GM12878 (cell line): ENCODE measurements at regions not wholly inside any gene's neighbourhood (a gene's known extent, or its start where the extent isn't known, plus 50 kb on each side); places are given as distances from the start of the nearest gene placed in this dataset.

ENCODE experiments used
- ATAC-seq: fragments of 200-7000 bp; cut with Tn5 transposase; 3 replicates; pipeline ENCODE4 v1.9.1; 2020; ENCODE audit warnings: mild to moderate bottlenecking, moderate library complexity
- BruUV-seq: library from RNA; stranded (reverse); fragments of 400-500 nt; replicated peaks from 2 replicates; lab custom pipeline; 2021; lab: Mats Ljungman, UMichigan
- CTCF ChIA-PET: fragments of 300-600 bp; sonication (Branson Sonifier 250); formaldehyde crosslinking; extraction: SDS; loops from one replicate; lab custom pipeline; 2021; ENCODE audit warnings: inconsistent platforms; lab: Yijun Ruan, JAX
- POLR2A ChIA-PET: fragments of 350-600 bp; formaldehyde crosslinking; extraction: SDS; loops from one replicate; lab custom pipeline; 2021; ENCODE audit warnings: inconsistent platforms; lab: Charles Lee
- RAD21 ChIA-PET: fragments of 300-600 bp; sonication (Branson Sonifier 250); formaldehyde crosslinking; loops from one replicate; lab custom pipeline; 2023; ENCODE audit warnings: antibody characterized with exemption; ENCODE audit not compliant: unreplicated experiment; lab: Charles Lee
- SMC1A ChIA-PET: fragments of 300-600 bp; sonication (Branson Sonifier 250); formaldehyde crosslinking; loops from one replicate; lab custom pipeline; 2023; ENCODE audit not compliant: unreplicated experiment, uncharacterized antibody; lab: Charles Lee
- DNase-seq: peaks from one replicate; pipeline ENCODE4 v3.0.0-alpha.2; 2011; ENCODE audit warnings: low read depth, low spot score
- FAIRE-seq: peaks from 3 replicates; lab custom pipeline; 2011; peaks lifted over from hg19 to GRCh38; lab: Jason Lieb, UNC
- H2AFZ ChIP-seq: 2 replicates; pipeline ENCODE4 v1.6.0; 2011; ENCODE audit warnings: low read depth, low read length, control low read depth; ENCODE audit not compliant: control insufficient read depth
- H3K27ac ChIP-seq: 2 replicates; pipeline ENCODE4 v1.5.1; 2011; ENCODE audit warnings: control low read depth; ENCODE audit not compliant: control insufficient read depth, insufficient read depth
- H3K27me3 ChIP-seq, 2 experiments: replicated peaks in 1 of 2; 2 replicates each; pipeline versions ENCODE4 v1.6.0 to v1.6.1; 2011; ENCODE audit warnings: low read length in 1 of 2; ENCODE audit not compliant: control insufficient read depth in 2 of 2, insufficient read depth in 2 of 2
- H3K36me3 ChIP-seq, 2 experiments: 2 replicates each; pipeline ENCODE4 v1.5.1; 2011; ENCODE audit warnings: low read length in 1 of 2; ENCODE audit not compliant: control insufficient read depth in 2 of 2, insufficient read depth in 2 of 2
- H3K4me1 ChIP-seq: 2 replicates; pipeline ENCODE4 v1.6.1; 2011; ENCODE audit warnings: mild to moderate bottlenecking, low read length, moderate library complexity, mixed read lengths; ENCODE audit not compliant: control insufficient read depth, insufficient read depth
- H3K4me2 ChIP-seq: 2 replicates; pipeline ENCODE4 v1.6.0; 2011; ENCODE audit warnings: control low read depth; ENCODE audit not compliant: control insufficient read depth, insufficient read depth
- H3K4me3 ChIP-seq: fragments of 200-600 bp; sonication (generic); 2 replicates; pipeline ENCODE4 v1.5.1; 2016
- H3K79me2 ChIP-seq: 2 replicates; pipeline ENCODE4 v1.6.0; 2011; ENCODE audit warnings: low read length; ENCODE audit not compliant: control insufficient read depth, insufficient read depth
- H3K9ac ChIP-seq: 2 replicates; pipeline ENCODE4 v1.8.0; 2011; ENCODE audit warnings: low read length, control low read depth, mixed read lengths; ENCODE audit not compliant: control insufficient read depth, insufficient read depth
- H3K9me3 ChIP-seq: replicated peaks from 3 replicates; pipeline ENCODE4 v1.5.1; 2011; ENCODE audit warnings: mild to moderate bottlenecking, low read length; ENCODE audit not compliant: control insufficient read depth, insufficient read depth
- H4K20me1 ChIP-seq: 2 replicates; pipeline ENCODE4 v1.6.0; 2011; ENCODE audit not compliant: control insufficient read depth, insufficient read depth
- ATF2 ChIP-seq: IDR thresholded peaks from 2 replicates; pipeline ENCODE4 v1.6.1; 2012; ENCODE audit warnings: low read length, inconsistent platforms
- BCLAF1 ChIP-seq: fragments of 450-650 bp; IDR thresholded peaks from 2 replicates; pipeline ENCODE4 v1.6.1; 2017; ENCODE audit warnings: antibody characterized with exemption, mild to moderate bottlenecking, moderate library complexity
- CHD4 ChIP-seq: fragments of 200-600 bp; sonication (generic); IDR thresholded peaks from 2 replicates; pipeline ENCODE4 v1.6.1; 2016; ENCODE audit warnings: mild to moderate bottlenecking
- CUX1 ChIP-seq: IDR thresholded peaks from 2 replicates; pipeline ENCODE4 v1.6.1; 2012; ENCODE audit warnings: improper control_type of control experiment, low read depth, low read length; ENCODE audit not compliant: insufficient replicate concordance
- E4F1 ChIP-seq: fragments of 450-650 bp; IDR thresholded peaks from 2 replicates; pipeline ENCODE4 v1.6.1; 2018; ENCODE audit warnings: borderline replicate concordance, mild to moderate bottlenecking; ENCODE audit not compliant: partially characterized antibody
- FOXK2 ChIP-seq: fragments of 450-650 bp; IDR thresholded peaks from 2 replicates; pipeline ENCODE4 v1.6.1; 2017; ENCODE audit warnings: mild to moderate bottlenecking, moderate library complexity
- KLF5 ChIP-seq: fragments of 450-650 bp; IDR thresholded peaks from 2 replicates; pipeline ENCODE4 v1.6.1; 2014; ENCODE audit warnings: mild to moderate bottlenecking; ENCODE audit not compliant: partially characterized antibody
- ZNF24 ChIP-seq: fragments of 450-650 bp; IDR thresholded peaks from 2 replicates; pipeline ENCODE4 v1.6.1; 2017; ENCODE audit warnings: antibody characterized with exemption, mild to moderate bottlenecking
- WGBS: methylation state at CpG from one replicate; pipeline ENCODE4 v1.1.6; 2016; ENCODE audit warnings: low lambda C conversion rate; ENCODE audit not compliant: insufficient replicate concordance, insufficient coverage; ENCODE audit errors: missing lambda C conversion rate; 5-methylcytosine and 5-hydroxymethylcytosine counted together
- in situ Hi-C: fragments of 300-500 bp; cut with MboI; formaldehyde crosslinking; loops from 9 replicates; pipeline ENCODE4 v1.14.3; 2018; ENCODE audit warnings: mixed read lengths
- intact Hi-C: fragments of 100-400 bp; cut with micrococcal nuclease; formaldehyde crosslinking; loops from one replicate; pipeline ENCODE4 v1.14.2; 2022; ENCODE audit not compliant: unreplicated experiment

- no peak for FAIRE-seq
- SMC1A ChIA-PET: interaction anchor here (1.2 kb wide), 1 partner anchor 20 kb away, joined by 3 read pairs; no protein-coding TSS in a partner anchor
- no peak for TF ChIP-seq ATF2
- TF ChIP-seq FOXK2: no peak
- no peak for TF ChIP-seq KLF5
- TF ChIP-seq ZNF24: no peak
- no peak for TF ChIP-seq CHD4
- no peak for TF ChIP-seq E4F1
- no peak for TF ChIP-seq CUX1
- no peak for TF ChIP-seq BCLAF1
Measured at GRCh38 chrX:20329435-20329834, 62.7 kb upstream of the RPS6KA3 start.

More at GRCh38 chrX:20329435-20329834, 62.7 kb upstream of the RPS6KA3 start:
- H3K79me2 ChIP-seq: no peaks in the 10 kb centered on the region
- H3K36me3 ChIP-seq: no peaks in the 10 kb centered on the region
- POLR2A ChIA-PET: no interaction called here
- peaks cover 0 to 1% of the 10 kb centered on the region in 2 experiments; a peak in 1 of 4 replicates for H3K27me3 ChIP-seq
- H3K9ac ChIP-seq: no peak overlapping the region
- BruUV-seq: no TSS peak
- H3K4me2 ChIP-seq: no peak overlapping the region
- H3K9me3 ChIP-seq: no peaks in the 10 kb centered on the region
- H3K27ac ChIP-seq: no peak overlapping the region
- RAD21 ChIA-PET: no interaction called here
- H3K4me3 ChIP-seq: no peak overlapping the region
- in situ Hi-C loops (no loop called here), intact Hi-C loops (no loop called here)
- DNase-seq: no peak
- no peaks in the 10 kb centered on the region for H4K20me1 ChIP-seq
- 41% methylated on average over 3 of the region's 3 CpGs for WGBS
- no peak for ATAC-seq
- CTCF ChIA-PET: no interaction called here
- no peaks in the 10 kb centered on the region for H3K4me1 ChIP-seq
- H2AFZ ChIP-seq: no peak overlapping the region
